Body of pancreas (tissue), 4 donors: ENCODE measurements at regions not wholly inside any gene's neighbourhood (a gene's known extent, or its start where the extent isn't known, plus 50 kb on each side); places are given as distances from the start of the nearest gene placed in this dataset.
A peak's percentile ranks its signal among the peaks of the same experiment; 100 is the strongest.

Experiments
- CTCF ChIP-seq, 7 experiments: fragments of 450-650 bp in 4 of 7; fragments of 200-600 bp in 3 of 7; sonication (generic) in 3 of 7; IDR thresholded peaks; one replicate each; pipeline ENCODE4 v1.5.1; 2016 to 2019; ENCODE audit warnings: antibody characterized with exemption in 7 of 7
- POLR2A ChIP-seq, 3 donors: fragments of 450-650 bp; IDR thresholded peaks; one replicate each; pipeline ENCODE4 v1.6.1; 2016; ENCODE audit warnings: antibody characterized with exemption in 3 of 3, mild to moderate bottlenecking in 2 of 3

GRCh38 chr10:46229144-46229563, 57.6 kb upstream of the ANTXRL start:
- peak in 6 of 7 experiments; percentile 26 to 57 (median 43) for TF ChIP-seq CTCF (IDR thresholded peaks at IDR 0.05)
- no peak for TF ChIP-seq POLR2A (IDR thresholded peaks at IDR 0.05)
